Osteocyte (in vitro differentiated cells): ENCODE measurements at regions not wholly inside any gene's neighbourhood (a gene's known extent, or its start where the extent isn't known, plus 50 kb on each side); places are given as distances from the start of the nearest gene placed in this dataset.

ENCODE experiments used
- DNase-seq: peaks from one replicate; pipeline ENCODE4 v3.0.0; 2021; ENCODE audit warnings: mixed read lengths; ENCODE audit not compliant: unreplicated experiment; ENCODE audit errors: extremely low spot score
- H3K27ac Mint-ChIP-seq: one replicate; pipeline ENCODE4 v1.8.0; 2021; ENCODE audit warnings: mild to moderate bottlenecking, mixed read lengths; ENCODE audit not compliant: unreplicated experiment
- H3K27me3 Mint-ChIP-seq: one replicate; pipeline ENCODE4 v1.8.0; 2021; ENCODE audit warnings: mixed read lengths; ENCODE audit not compliant: unreplicated experiment
- H3K36me3 Mint-ChIP-seq: one replicate; pipeline ENCODE4 v1.8.0; 2021; ENCODE audit warnings: mixed read lengths; ENCODE audit not compliant: unreplicated experiment
- H3K4me1 Mint-ChIP-seq: one replicate; pipeline ENCODE4 v1.8.0; 2021; ENCODE audit warnings: mixed read lengths; ENCODE audit not compliant: unreplicated experiment
- H3K4me3 Mint-ChIP-seq: one replicate; pipeline ENCODE4 v1.8.0; 2021; ENCODE audit warnings: mild to moderate bottlenecking, moderate library complexity, mixed read lengths; ENCODE audit not compliant: unreplicated experiment
- H3K9me3 Mint-ChIP-seq: one replicate; pipeline ENCODE4 v1.8.0; 2021; ENCODE audit warnings: mixed read lengths; ENCODE audit not compliant: unreplicated experiment
- CTCF ChIP-seq: fragments of 200-600 bp; sonication (generic); IDR thresholded peaks from 2 replicates; pipeline ENCODE4 v1.5.0; 2021; ENCODE audit warnings: antibody characterized with exemption, mild to moderate bottlenecking, moderate library complexity

GRCh38 chr20:18914796-18915195 is 101.2 kb downstream of the SCP2D1 start:
- DNase-seq: no peak
- Mint-ChIP-seq H3K4me1 (no peaks in the 10 kb centered on the region), H3K27me3 (no peaks in the 10 kb centered on the region), H3K9me3 (peaks cover 20% of the 10 kb centered on the region), H3K4me3 (no peak overlapping the region), H3K27ac (no peak overlapping the region), H3K36me3 (no peaks in the 10 kb centered on the region)
- TF ChIP-seq CTCF: no peak

- Mint-ChIP-seq H3K27me3 (no peaks in the 10 kb centered on the region), H3K9me3 (peaks cover 20% of the 10 kb centered on the region), H3K27ac (no peak overlapping the region), H3K4me1 (no peaks in the 10 kb centered on the region), H3K4me3 (no peak overlapping the region), H3K36me3 (no peaks in the 10 kb centered on the region)
- no peak for TF ChIP-seq CTCF
- no peak for DNase-seq
These were observed 103.5 kb downstream of the SCP2D1 start for GRCh38 chr20:18916886-18917750.

GRCh38 chr20:18919996-18920395 is 106.4 kb downstream of the SCP2D1 start:
- no peak for DNase-seq
- no peak for TF ChIP-seq CTCF
- Mint-ChIP-seq H3K27me3 (no peaks in the 10 kb centered on the region), H3K36me3 (no peaks in the 10 kb centered on the region), H3K4me3 (no peak overlapping the region), H3K4me1 (no peaks in the 10 kb centered on the region), H3K27ac (no peak overlapping the region), H3K9me3 (peaks cover 15% of the 10 kb centered on the region)

GRCh38 chr20:18921291-18921690 is 107.7 kb downstream of the SCP2D1 start:
- no peak for TF ChIP-seq CTCF
- no peaks in the 10 kb centered on the region for H3K27me3 Mint-ChIP-seq
- H3K36me3 Mint-ChIP-seq: no peaks in the 10 kb centered on the region
- H3K4me1 Mint-ChIP-seq: no peaks in the 10 kb centered on the region
- H3K9me3 Mint-ChIP-seq: peaks cover 8% of the 10 kb centered on the region
- H3K27ac Mint-ChIP-seq: no peak overlapping the region
- no peak overlapping the region for H3K4me3 Mint-ChIP-seq
- DNase-seq: no peak

- no peaks in the 10 kb centered on the region for H3K4me1 Mint-ChIP-seq
- no peak for TF ChIP-seq CTCF
- H3K27me3 Mint-ChIP-seq: no peaks in the 10 kb centered on the region
- no peak for DNase-seq
- no peaks in the 10 kb centered on the region for H3K36me3 Mint-ChIP-seq
- peaks cover 8% of the 10 kb centered on the region for H3K9me3 Mint-ChIP-seq
- H3K27ac Mint-ChIP-seq: no peak overlapping the region
- H3K4me3 Mint-ChIP-seq: no peak overlapping the region
These were observed 108.7 kb downstream of the SCP2D1 start for GRCh38 chr20:18922251-18922650.
